ENCODE measurements at regions not wholly inside any gene's neighbourhood (a gene's known extent, or its start where the extent isn't known, plus 50 kb on each side); places are given as distances from the start of the nearest gene placed in this dataset.
"Not testable (repeated sequence)": the region's sequence is repeated elsewhere in the genome, so short reads cannot be mapped to it uniquely, and the experiment has no call there.

GRCh38 chr5:92064993-92065392 is 681.9 kb upstream of the ARRDC3 start:
- DNase-seq: no peak

GRCh38 chr5:92051741-92052140 is 668.6 kb upstream of the ARRDC3 start:
- no peak for DNase-seq

GRCh38 chr5:92050970-92051369 is 667.9 kb upstream of the ARRDC3 start:
- no peak for DNase-seq

- DNase-seq: no peak
Measured at GRCh38 chr5:92041911-92042660, 659.0 kb upstream of the ARRDC3 start.

- no peak for DNase-seq
Measured at GRCh38 chr5:92041206-92041605, 658.1 kb upstream of the ARRDC3 start.

- DNase-seq: not testable (repeated sequence)
Measured at GRCh38 chr5:92029792-92030191, 646.7 kb upstream of the ARRDC3 start.

- no peak for DNase-seq
Measured at GRCh38 chr5:92023555-92023954, 640.4 kb upstream of the ARRDC3 start.

- no peak for DNase-seq
Measured at GRCh38 chr5:92023141-92023471, 640.0 kb upstream of the ARRDC3 start.

- DNase-seq: no peak
Measured at GRCh38 chr5:92022415-92023140, 639.5 kb upstream of the ARRDC3 start.

- no peak for DNase-seq
Measured at GRCh38 chr5:92019376-92019990, 636.4 kb upstream of the ARRDC3 start.

GRCh38 chr5:92017776-92018175 is 634.7 kb upstream of the ARRDC3 start:
- no peak for DNase-seq

GRCh38 chr5:92011845-92012244 is 628.7 kb upstream of the ARRDC3 start:
- DNase-seq: not testable (repeated sequence)

- no peak for DNase-seq
Measured at GRCh38 chr5:92003806-92004205, 620.7 kb upstream of the ARRDC3 start.

GRCh38 chr5:92002721-92003274 is 619.7 kb upstream of the ARRDC3 start:
- DNase-seq: no peak

- no peak for DNase-seq
Measured at GRCh38 chr5:91998774-91999173, 615.7 kb upstream of the ARRDC3 start.

GRCh38 chr5:91983869-91984268 is 600.8 kb upstream of the ARRDC3 start:
- no peak for DNase-seq

GRCh38 chr5:91978221-91978882 is 595.2 kb upstream of the ARRDC3 start:
- no peak for DNase-seq

- DNase-seq: no peak
Measured at GRCh38 chr5:91977579-91977978, 594.5 kb upstream of the ARRDC3 start.

- DNase-seq: no peak
Measured at GRCh38 chr5:91976451-91976850, 593.3 kb upstream of the ARRDC3 start.

GRCh38 chr5:91963166-91963565 is 580.0 kb upstream of the ARRDC3 start:
- DNase-seq: no peak

- DNase-seq: no peak
Measured at GRCh38 chr5:91957666-91958065, 574.5 kb upstream of the ARRDC3 start.

GRCh38 chr5:91956738-91957137 is 573.6 kb upstream of the ARRDC3 start:
- no peak for DNase-seq

- DNase-seq: no peak
Measured at GRCh38 chr5:91955610-91956009, 572.5 kb upstream of the ARRDC3 start.
